ENCODE measurements at regions not wholly inside any gene's neighbourhood (a gene's known extent, or its start where the extent isn't known, plus 50 kb on each side); places are given as distances from the start of the nearest gene placed in this dataset.

DNA sequence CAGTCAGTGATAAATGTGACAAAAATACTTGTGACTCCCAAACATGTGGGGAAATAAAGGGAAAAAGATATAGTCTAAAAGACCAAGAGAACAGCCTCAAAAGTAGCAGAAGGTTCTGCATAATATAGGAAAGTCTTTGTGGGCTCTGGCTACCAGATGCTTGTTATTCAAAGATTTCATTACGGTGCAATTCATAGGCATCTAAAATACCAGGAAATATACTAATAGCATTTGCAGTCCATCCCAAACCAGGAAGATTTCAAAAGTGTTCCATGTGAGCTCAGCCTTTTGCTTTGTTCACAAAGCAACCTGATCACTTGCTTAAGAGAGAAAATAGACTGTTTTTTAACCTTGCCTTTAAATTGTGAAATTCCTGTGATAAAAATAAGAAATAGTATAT lies 506.7 kb upstream of the MARCKS start:
- TF ChIP-seq CTCF (IDR thresholded peaks at IDR 0.05; ENCODE audit: insufficient read depth, low read depth, low read length) (no peak), EZH2 (IDR thresholded peaks at IDR 0.05; ENCODE audit: insufficient read depth, low read length) (no peak)
